Midbrain (tissue), 1 donor: ENCODE measurements at regions not wholly inside any gene's neighbourhood (a gene's known extent, or its start where the extent isn't known, plus 50 kb on each side); places are given as distances from the start of the nearest gene placed in this dataset.
A peak's percentile ranks its signal among the peaks of the same experiment; 100 is the strongest.

ENCODE experiments used
- DNase-seq: peaks from one replicate; lab custom pipeline; 2025; lab: John Stamatoyannopoulos, UW

- DNase-seq, result no peak
Observed at GRCh38 chr2:217525076-217525475, 477.7 kb downstream of the TNS1 start.

GRCh38 chr2:217523286-217523685 lies 479.5 kb downstream of the TNS1 start:
- DNase-seq, result no peak

- DNase-seq, result no peak
Observed at GRCh38 chr2:217521820-217522219, 481.0 kb downstream of the TNS1 start.

GRCh38 chr2:217520356-217521010 lies 482.3 kb downstream of the TNS1 start:
- no peak for DNase-seq

- no peak for DNase-seq
Observed at GRCh38 chr2:217517402-217517801, 485.4 kb downstream of the TNS1 start.

GRCh38 chr2:217515615-217516309 lies 487.0 kb downstream of the TNS1 start:
- no peak for DNase-seq

- no peak for DNase-seq
Observed at GRCh38 chr2:217513258-217513657, 489.5 kb downstream of the TNS1 start.

- DNase-seq, result no peak
Observed at GRCh38 chr2:217512728-217513127, 490.1 kb downstream of the TNS1 start.

- no peak for DNase-seq
Observed at GRCh38 chr2:217512259-217512658, 490.5 kb downstream of the TNS1 start.

GRCh38 chr2:217511850-217512249 lies 490.9 kb downstream of the TNS1 start:
- no peak for DNase-seq

GRCh38 chr2:217510771-217511291 lies 492.0 kb downstream of the TNS1 start:
- peak; percentile 75 for DNase-seq

GRCh38 chr2:217505303-217505702 lies 497.5 kb downstream of the TNS1 start:
- DNase-seq, result no peak

GRCh38 chr2:217501887-217502286 lies 500.9 kb downstream of the TNS1 start:
- no peak for DNase-seq

GRCh38 chr2:217497843-217498377 lies 504.9 kb downstream of the TNS1 start:
- DNase-seq, result no peak

- no peak for DNase-seq
Observed at GRCh38 chr2:217494557-217494956, 508.2 kb downstream of the TNS1 start.

GRCh38 chr2:217491271-217491670 lies 511.5 kb downstream of the TNS1 start:
- no peak for DNase-seq

- DNase-seq, result no peak
Observed at GRCh38 chr2:217489145-217489960, 513.4 kb downstream of the TNS1 start.

GRCh38 chr2:217484046-217484445 lies 518.7 kb downstream of the TNS1 start:
- DNase-seq, result no peak

- DNase-seq, result no peak
Observed at GRCh38 chr2:217482056-217482710, 520.6 kb downstream of the TNS1 start.

- no peak for DNase-seq
Observed at GRCh38 chr2:217481577-217481976, 521.2 kb downstream of the TNS1 start.

- no peak for DNase-seq
Observed at GRCh38 chr2:217479566-217479965, 523.2 kb downstream of the TNS1 start.
